ENCODE measurements at regions not wholly inside any gene's neighbourhood (a gene's known extent, or its start where the extent isn't known, plus 50 kb on each side); places are given as distances from the start of the nearest gene placed in this dataset.

DNA sequence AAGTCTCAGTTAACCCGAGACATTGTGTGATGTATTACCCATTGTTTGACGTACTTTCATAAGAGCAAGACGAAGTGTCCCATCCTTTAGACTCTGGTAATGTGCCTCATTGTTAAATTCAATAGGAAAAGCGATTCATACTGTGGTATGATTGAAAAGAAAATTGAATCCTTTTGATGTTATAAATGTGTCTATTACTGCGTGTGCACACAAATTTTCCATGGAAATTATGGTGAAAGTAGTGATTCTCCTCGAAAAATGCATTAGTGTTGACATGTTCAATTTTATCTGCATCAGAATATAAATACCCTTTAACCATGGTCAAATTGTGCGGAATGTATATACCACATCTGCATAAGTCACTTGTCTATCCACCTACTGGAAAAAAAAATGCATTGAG is 386.8 kb downstream of the INSC start:
- TF ChIP-seq, protein P1, sequence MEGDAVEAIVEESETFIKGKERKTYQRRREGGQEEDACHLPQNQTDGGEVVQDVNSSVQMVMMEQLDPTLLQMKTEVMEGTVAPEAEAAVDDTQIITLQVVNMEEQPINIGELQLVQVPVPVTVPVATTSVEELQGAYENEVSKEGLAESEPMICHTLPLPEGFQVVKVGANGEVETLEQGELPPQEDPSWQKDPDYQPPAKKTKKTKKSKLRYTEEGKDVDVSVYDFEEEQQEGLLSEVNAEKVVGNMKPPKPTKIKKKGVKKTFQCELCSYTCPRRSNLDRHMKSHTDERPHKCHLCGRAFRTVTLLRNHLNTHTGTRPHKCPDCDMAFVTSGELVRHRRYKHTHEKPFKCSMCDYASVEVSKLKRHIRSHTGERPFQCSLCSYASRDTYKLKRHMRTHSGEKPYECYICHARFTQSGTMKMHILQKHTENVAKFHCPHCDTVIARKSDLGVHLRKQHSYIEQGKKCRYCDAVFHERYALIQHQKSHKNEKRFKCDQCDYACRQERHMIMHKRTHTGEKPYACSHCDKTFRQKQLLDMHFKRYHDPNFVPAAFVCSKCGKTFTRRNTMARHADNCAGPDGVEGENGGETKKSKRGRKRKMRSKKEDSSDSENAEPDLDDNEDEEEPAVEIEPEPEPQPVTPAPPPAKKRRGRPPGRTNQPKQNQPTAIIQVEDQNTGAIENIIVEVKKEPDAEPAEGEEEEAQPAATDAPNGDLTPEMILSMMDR (IDR thresholded peaks at IDR 0.05; ENCODE audit: low read depth, low read length): no peak
- TF ChIP-seq EZH2phosphoT487 (IDR thresholded peaks at IDR 0.05; ENCODE audit: low read depth): no peak
